Esophagus squamous epithelium (tissue), 4 donors: ENCODE measurements at regions not wholly inside any gene's neighbourhood (a gene's known extent, or its start where the extent isn't known, plus 50 kb on each side); places are given as distances from the start of the nearest gene placed in this dataset.

Experiments
- POLR2A ChIP-seq, 4 donors: fragments of 450-650 bp; IDR thresholded peaks; one replicate each; pipeline ENCODE4 v1.6.1; 2017; ENCODE audit warnings: antibody characterized with exemption in 4 of 4, mild to moderate bottlenecking in 4 of 4, moderate library complexity in 3 of 4
- TF ChIP-seq, protein P1 (sequence below), 6 experiments: fragments of 450-650 bp in 4 of 6; fragments of 200-600 bp in 2 of 6; sonication (generic) in 2 of 6; IDR thresholded peaks; one replicate each; pipeline ENCODE4 v1.5.1; 2016 to 2019; ENCODE audit warnings: antibody characterized with exemption in 6 of 6, mild to moderate bottlenecking in 4 of 6, moderate library complexity in 4 of 6

GRCh38 chr17:71798701-71799100 lies 322.1 kb upstream of the SOX9 start:
- TF ChIP-seq, protein P1, sequence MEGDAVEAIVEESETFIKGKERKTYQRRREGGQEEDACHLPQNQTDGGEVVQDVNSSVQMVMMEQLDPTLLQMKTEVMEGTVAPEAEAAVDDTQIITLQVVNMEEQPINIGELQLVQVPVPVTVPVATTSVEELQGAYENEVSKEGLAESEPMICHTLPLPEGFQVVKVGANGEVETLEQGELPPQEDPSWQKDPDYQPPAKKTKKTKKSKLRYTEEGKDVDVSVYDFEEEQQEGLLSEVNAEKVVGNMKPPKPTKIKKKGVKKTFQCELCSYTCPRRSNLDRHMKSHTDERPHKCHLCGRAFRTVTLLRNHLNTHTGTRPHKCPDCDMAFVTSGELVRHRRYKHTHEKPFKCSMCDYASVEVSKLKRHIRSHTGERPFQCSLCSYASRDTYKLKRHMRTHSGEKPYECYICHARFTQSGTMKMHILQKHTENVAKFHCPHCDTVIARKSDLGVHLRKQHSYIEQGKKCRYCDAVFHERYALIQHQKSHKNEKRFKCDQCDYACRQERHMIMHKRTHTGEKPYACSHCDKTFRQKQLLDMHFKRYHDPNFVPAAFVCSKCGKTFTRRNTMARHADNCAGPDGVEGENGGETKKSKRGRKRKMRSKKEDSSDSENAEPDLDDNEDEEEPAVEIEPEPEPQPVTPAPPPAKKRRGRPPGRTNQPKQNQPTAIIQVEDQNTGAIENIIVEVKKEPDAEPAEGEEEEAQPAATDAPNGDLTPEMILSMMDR (IDR thresholded peaks at IDR 0.05), result no peak
- no peak for TF ChIP-seq POLR2A (IDR thresholded peaks at IDR 0.05)
